ENCODE measurements at regions not wholly inside any gene's neighbourhood (a gene's known extent, or its start where the extent isn't known, plus 50 kb on each side); places are given as distances from the start of the nearest gene placed in this dataset.

- TF ChIP-seq CTCF (IDR thresholded peaks at IDR 0.05 in 8 of 11, conservative IDR thresholded peaks at IDR 0.05 in 3 of 11) = no peak
- TF ChIP-seq POLR2A (IDR thresholded peaks at IDR 0.05) = no peak
These were observed 105.0 kb upstream of the ZNF184 start for GRCh38 chr6:27577922-27578321.
